ENCODE measurements at regions not wholly inside any gene's neighbourhood (a gene's known extent, or its start where the extent isn't known, plus 50 kb on each side); places are given as distances from the start of the nearest gene placed in this dataset.

- no peak for DNase-seq (ENCODE audit: low read depth in 2 of 2)
These were observed 1050.8 kb upstream of the EEF2KMT start for GRCh38 chr16:6148361-6148760.

- DNase-seq (ENCODE audit: low read depth in 2 of 2) = no peak
These were observed 1049.4 kb upstream of the EEF2KMT start for GRCh38 chr16:6146874-6147425.

- no peak for DNase-seq (ENCODE audit: low read depth in 2 of 2)
These were observed 1048.8 kb upstream of the EEF2KMT start for GRCh38 chr16:6146356-6146755.

- DNase-seq (ENCODE audit: low read depth in 2 of 2) = no peak
These were observed 1046.9 kb upstream of the EEF2KMT start for GRCh38 chr16:6144463-6144862.

GRCh38 chr16:6143020-6143419, 1045.4 kb upstream of the EEF2KMT start:
- DNase-seq (ENCODE audit: low read depth in 2 of 2) = no peak

GRCh38 chr16:6133009-6133557, 1035.5 kb upstream of the EEF2KMT start:
- no peak for DNase-seq (ENCODE audit: low read depth in 2 of 2)

- no peak for DNase-seq (ENCODE audit: low read depth in 2 of 2)
These were observed 1034.5 kb upstream of the EEF2KMT start for GRCh38 chr16:6132121-6132520.

GRCh38 chr16:6131526-6132050, 1034.0 kb upstream of the EEF2KMT start:
- DNase-seq (ENCODE audit: low read depth in 2 of 2) = no peak

- DNase-seq (ENCODE audit: low read depth in 2 of 2) = no peak
These were observed 1028.1 kb upstream of the EEF2KMT start for GRCh38 chr16:6125483-6126259.

GRCh38 chr16:6124136-6124535, 1026.5 kb upstream of the EEF2KMT start:
- no peak for DNase-seq (ENCODE audit: low read depth in 2 of 2)

- DNase-seq (ENCODE audit: low read depth in 2 of 2) = no peak
These were observed 1024.8 kb upstream of the EEF2KMT start for GRCh38 chr16:6122401-6122800.

- DNase-seq (ENCODE audit: low read depth in 2 of 2) = no peak
These were observed 1017.1 kb upstream of the EEF2KMT start for GRCh38 chr16:6114691-6115090.

- no peak for DNase-seq (ENCODE audit: low read depth in 2 of 2)
These were observed 1016.2 kb upstream of the EEF2KMT start for GRCh38 chr16:6113749-6114148.

- DNase-seq (ENCODE audit: low read depth in 2 of 2) = no peak
These were observed 1015.1 kb upstream of the EEF2KMT start for GRCh38 chr16:6112700-6113099.

GRCh38 chr16:6111390-6111789, 1013.8 kb upstream of the EEF2KMT start:
- no peak for DNase-seq (ENCODE audit: low read depth in 2 of 2)

- DNase-seq (ENCODE audit: low read depth in 2 of 2) = no peak
These were observed 1012.8 kb upstream of the EEF2KMT start for GRCh38 chr16:6110346-6110745.

- no peak for DNase-seq (ENCODE audit: low read depth in 2 of 2)
These were observed 1008.5 kb upstream of the EEF2KMT start for GRCh38 chr16:6106061-6106460.

- no peak for DNase-seq (ENCODE audit: low read depth in 2 of 2)
These were observed 1007.5 kb upstream of the EEF2KMT start for GRCh38 chr16:6105115-6105514.

- DNase-seq (ENCODE audit: low read depth in 2 of 2) = no peak
These were observed 1006.8 kb upstream of the EEF2KMT start for GRCh38 chr16:6104428-6104827.

GRCh38 chr16:6103561-6103960, 1006.0 kb upstream of the EEF2KMT start:
- no peak for DNase-seq (ENCODE audit: low read depth in 2 of 2)

GRCh38 chr16:6099102-6099501, 1001.5 kb upstream of the EEF2KMT start:
- no peak for DNase-seq (ENCODE audit: low read depth in 2 of 2)

GRCh38 chr16:6096931-6097670, 999.5 kb upstream of the EEF2KMT start:
- DNase-seq (ENCODE audit: low read depth in 2 of 2) = no peak
